ENCODE measurements at regions not wholly inside any gene's neighbourhood (a gene's known extent, or its start where the extent isn't known, plus 50 kb on each side); places are given as distances from the start of the nearest gene placed in this dataset.

- Histone ChIP-seq H3K4me1 (peaks cover 15% of the 10 kb centered on the region), H3K9me3 (replicated peaks) (no peaks in the 10 kb centered on the region), H3K4me3 (no peak overlapping the region), H3K27ac (no peak overlapping the region), H3K36me3 (no peaks in the 10 kb centered on the region), H3K27me3 (no peaks in the 10 kb centered on the region; the same call in 1 of the 2 replicates)
- no peak for DNase-seq
Observed at GRCh38 chr2:239776436-239777005, 248.6 kb downstream of the NDUFA10 start.

GRCh38 chr2:239775623-239776435 is 249.3 kb downstream of the NDUFA10 start:
- no peaks in the 10 kb centered on the region for H3K9me3 ChIP-seq (replicated peaks)
- no peaks in the 10 kb centered on the region for H3K27me3 ChIP-seq
- H3K4me1 ChIP-seq: peaks cover 15% of the 10 kb centered on the region
- DNase-seq: no peak
- no peak overlapping the region for H3K27ac ChIP-seq
- no peak overlapping the region for H3K4me3 ChIP-seq
- H3K36me3 ChIP-seq: no peaks in the 10 kb centered on the region

GRCh38 chr2:239774933-239775622 is 250.1 kb downstream of the NDUFA10 start:
- H3K4me3 ChIP-seq: no peak overlapping the region
- no peaks in the 10 kb centered on the region for H3K9me3 ChIP-seq (replicated peaks)
- H3K36me3 ChIP-seq: no peaks in the 10 kb centered on the region
- no peak overlapping the region for H3K27ac ChIP-seq
- H3K27me3 ChIP-seq: no peaks in the 10 kb centered on the region
- no peak for DNase-seq
- peaks cover 15% of the 10 kb centered on the region for H3K4me1 ChIP-seq

GRCh38 chr2:239774142-239774462 is 251.0 kb downstream of the NDUFA10 start:
- Histone ChIP-seq H3K36me3 (no peaks in the 10 kb centered on the region), H3K27me3 (no peaks in the 10 kb centered on the region), H3K9me3 (replicated peaks) (no peaks in the 10 kb centered on the region), H3K4me3 (no peak overlapping the region), H3K27ac (no peak overlapping the region), H3K4me1 (peaks cover 12% of the 10 kb centered on the region)
- no peak for DNase-seq

GRCh38 chr2:239773228-239774141 is 251.7 kb downstream of the NDUFA10 start:
- H3K9me3 ChIP-seq (replicated peaks): no peaks in the 10 kb centered on the region
- H3K27me3 ChIP-seq: no peaks in the 10 kb centered on the region
- no peaks in the 10 kb centered on the region for H3K36me3 ChIP-seq
- no peak for DNase-seq
- H3K4me1 ChIP-seq: peaks cover 6% of the 10 kb centered on the region
- H3K4me3 ChIP-seq: no peak overlapping the region
- H3K27ac ChIP-seq: no peak overlapping the region

GRCh38 chr2:239772721-239773120 is 252.4 kb downstream of the NDUFA10 start:
- Histone ChIP-seq H3K4me3 (no peak overlapping the region), H3K9me3 (replicated peaks) (no peaks in the 10 kb centered on the region), H3K27ac (no peak overlapping the region), H3K27me3 (no peaks in the 10 kb centered on the region), H3K4me1 (no peaks in the 10 kb centered on the region), H3K36me3 (no peaks in the 10 kb centered on the region)
- no peak for DNase-seq

- Histone ChIP-seq H3K27me3 (peaks cover 4% of the 10 kb centered on the region; the same call in 1 of the 2 replicates), H3K36me3 (no peaks in the 10 kb centered on the region), H3K4me3 (no peak overlapping the region), H3K4me1 (no peaks in the 10 kb centered on the region), H3K27ac (no peak overlapping the region), H3K9me3 (replicated peaks) (no peaks in the 10 kb centered on the region)
- DNase-seq: no peak
Observed at GRCh38 chr2:239770246-239770639, 254.9 kb downstream of the NDUFA10 start.

GRCh38 chr2:239769554-239770245 is 255.4 kb downstream of the NDUFA10 start:
- H3K36me3 ChIP-seq: no peaks in the 10 kb centered on the region
- DNase-seq: no peak
- no peaks in the 10 kb centered on the region for H3K9me3 ChIP-seq (replicated peaks)
- no peaks in the 10 kb centered on the region for H3K4me1 ChIP-seq
- no peak overlapping the region for H3K4me3 ChIP-seq
- H3K27ac ChIP-seq: no peak overlapping the region
- H3K27me3 ChIP-seq: peaks cover 4% of the 10 kb centered on the region; the same call in 1 of the 2 replicates

- Histone ChIP-seq H3K4me1 (no peaks in the 10 kb centered on the region), H3K27me3 (peaks cover 4% of the 10 kb centered on the region; the same call in 1 of the 2 replicates), H3K9me3 (replicated peaks) (no peaks in the 10 kb centered on the region), H3K4me3 (no peak overlapping the region), H3K27ac (no peak overlapping the region), H3K36me3 (no peaks in the 10 kb centered on the region)
- no peak for DNase-seq
Observed at GRCh38 chr2:239768907-239769553, 256.1 kb downstream of the NDUFA10 start.

- no peak overlapping the region for H3K4me3 ChIP-seq
- no peaks in the 10 kb centered on the region for H3K4me1 ChIP-seq
- peaks cover 4% of the 10 kb centered on the region; the same call in 1 of the 2 replicates for H3K27me3 ChIP-seq
- H3K27ac ChIP-seq: no peak overlapping the region
- DNase-seq: no peak
- no peaks in the 10 kb centered on the region for H3K36me3 ChIP-seq
- no peaks in the 10 kb centered on the region for H3K9me3 ChIP-seq (replicated peaks)
Observed at GRCh38 chr2:239768031-239768790, 256.9 kb downstream of the NDUFA10 start.

- H3K36me3 ChIP-seq: no peaks in the 10 kb centered on the region
- DNase-seq: no peak
- H3K27me3 ChIP-seq: peaks cover 4% of the 10 kb centered on the region; the same call in 1 of the 2 replicates
- no peaks in the 10 kb centered on the region for H3K9me3 ChIP-seq (replicated peaks)
- no peak overlapping the region for H3K4me3 ChIP-seq
- H3K27ac ChIP-seq: no peak overlapping the region
- H3K4me1 ChIP-seq: no peaks in the 10 kb centered on the region
Observed at GRCh38 chr2:239767021-239767905, 257.9 kb downstream of the NDUFA10 start.

- no peak for DNase-seq
- Histone ChIP-seq H3K27me3 (peaks cover 4% of the 10 kb centered on the region; the same call in 1 of the 2 replicates), H3K36me3 (no peaks in the 10 kb centered on the region), H3K4me1 (no peaks in the 10 kb centered on the region), H3K4me3 (no peak overlapping the region), H3K27ac (no peak overlapping the region), H3K9me3 (replicated peaks) (no peaks in the 10 kb centered on the region)
Observed at GRCh38 chr2:239765911-239766310, 259.2 kb downstream of the NDUFA10 start.
